Adrenal gland (tissue), 5 donors: ENCODE measurements at regions not wholly inside any gene's neighbourhood (a gene's known extent, or its start where the extent isn't known, plus 50 kb on each side); places are given as distances from the start of the nearest gene placed in this dataset.

Experiments used
- CTCF ChIP-seq, 6 experiments: fragments of 450-650 bp in 4 of 6; fragments of 200-600 bp in 2 of 6; sonication (generic) in 1 of 6; IDR thresholded peaks; 1 replicate in 5 of 6; 2 replicates in 1 of 6; pipeline versions ENCODE4 v1.5.1 to v1.8.0; 2016 to 2021; ENCODE audit warnings: antibody characterized with exemption in 6 of 6, mild to moderate bottlenecking in 2 of 6, moderate library complexity in 1 of 6
- POLR2A ChIP-seq, 2 donors: fragments of 450-650 bp; IDR thresholded peaks; one replicate each; pipeline ENCODE4 v1.6.1; 2017; ENCODE audit warnings: antibody characterized with exemption in 2 of 2, mild to moderate bottlenecking in 2 of 2, moderate library complexity in 1 of 2
- donor health status: DM: no; HTN: no; CAD: no.

- TF ChIP-seq CTCF (IDR thresholded peaks at IDR 0.05) = no peak
- TF ChIP-seq POLR2A (IDR thresholded peaks at IDR 0.05) = no peak
Measured at GRCh38 chr3:99163314-99163713, 261.8 kb upstream of the DCBLD2 start.
